ENCODE measurements at regions not wholly inside any gene's neighbourhood (a gene's known extent, or its start where the extent isn't known, plus 50 kb on each side); places are given as distances from the start of the nearest gene placed in this dataset.

- TF ChIP-seq CTCF (IDR thresholded peaks at IDR 0.05), result no peak
- no peak for TF ChIP-seq POLR2A (IDR thresholded peaks at IDR 0.05)
These were observed 127.8 kb upstream of the PLET1 start for GRCh38 chr11:112388496-112388895.
